H1 (cell line): ENCODE measurements at regions not wholly inside any gene's neighbourhood (a gene's known extent, or its start where the extent isn't known, plus 50 kb on each side); places are given as distances from the start of the nearest gene placed in this dataset.

Experiments
- CTCF ChIA-PET: fragments of 300-600 bp; sonication (Branson Sonifier 250); formaldehyde crosslinking; loops from one replicate; lab custom pipeline; 2021; ENCODE audit not compliant: partially characterized antibody; lab: Charles Lee
- POLR2A ChIA-PET: fragments of 300-600 bp; sonication (Branson Sonifier 250); formaldehyde crosslinking; loops from one replicate; lab custom pipeline; 2021; ENCODE audit warnings: inconsistent platforms; ENCODE audit not compliant: partially characterized antibody; lab: Charles Lee
- DNase-seq, 2 experiments: peaks; one replicate each; pipeline versions ENCODE4 v3.0.0 to v3.0.0-alpha.2; 2010 to 2022; ENCODE audit warnings: low spot score in 2 of 2, low read depth in 1 of 2, mixed read lengths in 1 of 2
- FAIRE-seq: peaks from 2 replicates; lab custom pipeline; 2011; peaks lifted over from hg19 to GRCh38; lab: Jason Lieb, UNC
- H2AFZ ChIP-seq: 2 replicates; pipeline ENCODE4 v1.8.1; 2012; ENCODE audit warnings: low read length, inconsistent platforms
- H2AK5ac ChIP-seq: 2 replicates; pipeline ENCODE4 v1.6.1; 2013; ENCODE audit warnings: low read depth, low read length
- H2BK120ac ChIP-seq: replicated peaks from 2 replicates; pipeline ENCODE3; 2013; ENCODE audit warnings: low read depth, low read length, inconsistent platforms
- H2BK12ac ChIP-seq: 2 replicates; pipeline ENCODE4 v1.6.1; 2013; ENCODE audit warnings: low read depth, low read length
- H2BK15ac ChIP-seq: 2 replicates; pipeline ENCODE4 v1.6.1; 2013; ENCODE audit warnings: low read length
- H2BK20ac ChIP-seq: 2 replicates; pipeline ENCODE4 v1.6.1; 2013; ENCODE audit warnings: low read length
- H2BK5ac ChIP-seq: 2 replicates; pipeline ENCODE4 v1.6.1; 2013; ENCODE audit warnings: low read depth, low read length
- H3K14ac ChIP-seq: 2 replicates; pipeline ENCODE4 v1.6.1; 2013; ENCODE audit warnings: inconsistent platforms; ENCODE audit not compliant: insufficient read length
- H3K18ac ChIP-seq: 2 replicates; pipeline ENCODE4 v1.6.1; 2013; ENCODE audit warnings: low read length; ENCODE audit errors: extremely low read depth
- H3K23ac ChIP-seq: 2 replicates; pipeline ENCODE4 v1.6.1; 2013; ENCODE audit warnings: inconsistent platforms; ENCODE audit not compliant: insufficient read length
- H3K23me2 ChIP-seq: 2 replicates; pipeline ENCODE4 v1.6.1; 2013; ENCODE audit warnings: low read depth, low read length
- H3K27ac ChIP-seq: 2 replicates; pipeline ENCODE4 v1.6.1; 2011; ENCODE audit warnings: low read depth, low read length, inconsistent platforms
- H3K27me3 ChIP-seq, 4 experiments: replicated peaks in 1 of 4; 1 replicate in 1 of 4; 2 replicates in 3 of 4; pipeline versions ENCODE4 v1.6.1 to v1.8.1; 2011 to 2013; ENCODE audit warnings: low read length in 3 of 4, mild to moderate bottlenecking in 3 of 4, inconsistent platforms in 2 of 4, mixed read lengths in 2 of 4, moderate library complexity in 1 of 4; ENCODE audit not compliant: control insufficient read depth in 3 of 4, insufficient read depth in 3 of 4; ENCODE audit errors: extremely low read depth in 1 of 4
- H3K36me3 ChIP-seq, 4 experiments: 2 replicates each; pipeline versions ENCODE4 v1.6.1 to v1.8.1; 2011 to 2013; ENCODE audit warnings: mild to moderate bottlenecking in 4 of 4, low read length in 3 of 4, moderate library complexity in 2 of 4, control low read depth in 1 of 4, inconsistent platforms in 1 of 4; ENCODE audit not compliant: insufficient read depth in 4 of 4, control insufficient read depth in 2 of 4
- H3K4ac ChIP-seq: replicated peaks from 2 replicates; pipeline ENCODE3; 2013; ENCODE audit warnings: low read length, low read depth, mixed read lengths, inconsistent platforms; ENCODE audit not compliant: insufficient read length
- H3K4me1 ChIP-seq, 4 experiments: replicated peaks in 1 of 4; 1 replicate in 1 of 4; 2 replicates in 3 of 4; pipeline versions ENCODE4 v1.6.1 to v1.8.1; 2011 to 2013; ENCODE audit warnings: low read length in 3 of 4, inconsistent platforms in 2 of 4, mixed read lengths in 1 of 4; ENCODE audit not compliant: insufficient read depth in 4 of 4, control insufficient read depth in 3 of 4
- H3K4me2 ChIP-seq, 2 experiments: 2 replicates each; pipeline versions ENCODE4 v1.6.1 to v1.8.1; 2011 to 2013; ENCODE audit warnings: low read depth in 2 of 2, low read length in 2 of 2, control low read depth in 1 of 2, inconsistent platforms in 1 of 2, mild to moderate bottlenecking in 1 of 2; ENCODE audit not compliant: insufficient read depth in 1 of 2
- H3K4me3 ChIP-seq, 4 experiments: fragments of 200-600, 300-600 bp in 1 of 4; sonication (generic), shearing (Covaris generic), sonication (Bioruptor Twin) in 1 of 4; 2 replicates each; pipeline versions ENCODE4 v1.5.1 to v1.8.1; 2011 to 2016; ENCODE audit warnings: low read length in 4 of 4, low read depth in 3 of 4, control low read depth in 2 of 4, inconsistent platforms in 2 of 4, mild to moderate bottlenecking in 2 of 4, mixed read lengths in 1 of 4, moderate library complexity in 1 of 4; ENCODE audit not compliant: insufficient read depth in 2 of 4; ENCODE audit errors: extremely low read depth in 1 of 4
- H3K56ac ChIP-seq: replicated peaks from 2 replicates; pipeline ENCODE3; 2013; ENCODE audit warnings: low read depth, mild to moderate bottlenecking, mixed read lengths, low read length, inconsistent platforms; ENCODE audit not compliant: insufficient read length
- H3K79me1 ChIP-seq: 2 replicates; pipeline ENCODE4 v1.6.1; 2013; ENCODE audit warnings: low read depth, low read length, control low read depth
- H3K79me2 ChIP-seq, 2 experiments: 2 replicates each; pipeline versions ENCODE4 v1.6.1 to v1.8.1; 2012 to 2013; ENCODE audit warnings: low read length in 2 of 2, mild to moderate bottlenecking in 2 of 2, inconsistent platforms in 1 of 2; ENCODE audit not compliant: insufficient read depth in 2 of 2, control insufficient read depth in 1 of 2
- H3K9ac ChIP-seq, 4 experiments: replicated peaks in 1 of 4; 1 replicate in 1 of 4; 2 replicates in 3 of 4; pipeline versions ENCODE4 v1.6.1 to v1.8.1; 2011 to 2013; ENCODE audit warnings: low read depth in 3 of 4, low read length in 3 of 4, control low read depth in 2 of 4, mild to moderate bottlenecking in 2 of 4, moderate library complexity in 2 of 4, inconsistent platforms in 1 of 4; ENCODE audit errors: extremely low read depth in 1 of 4
- H3K9me3 ChIP-seq, 2 experiments: 2 replicates each; pipeline versions ENCODE4 v1.6.1 to v1.8.1; 2012 to 2013; ENCODE audit warnings: mild to moderate bottlenecking in 2 of 2, moderate library complexity in 2 of 2, control low read depth in 1 of 2, inconsistent platforms in 1 of 2, low read depth in 1 of 2, low read length in 1 of 2, mixed read lengths in 1 of 2; ENCODE audit not compliant: insufficient read depth in 2 of 2
- H4K20me1 ChIP-seq, 2 experiments: replicated peaks in 1 of 2; 2 replicates each; pipeline versions ENCODE3 to v1.8.1; 2011 to 2013; ENCODE audit warnings: inconsistent platforms in 2 of 2, low read length in 2 of 2, mild to moderate bottlenecking in 1 of 2; ENCODE audit not compliant: insufficient read depth in 2 of 2, control insufficient read depth in 1 of 2
- H4K5ac ChIP-seq: 2 replicates; pipeline ENCODE4 v1.6.1; 2013; ENCODE audit warnings: low read length, low read depth, mixed read lengths, inconsistent platforms; ENCODE audit not compliant: insufficient read length
- H4K8ac ChIP-seq: 2 replicates; pipeline ENCODE4 v1.8.0; 2013; ENCODE audit warnings: mild to moderate bottlenecking, moderate library complexity, low read length, inconsistent platforms; ENCODE audit not compliant: insufficient read depth; ENCODE audit errors: extremely low read depth
- H4K91ac ChIP-seq: replicated peaks from 2 replicates; pipeline ENCODE3; 2013; ENCODE audit warnings: low read length, mixed read lengths, inconsistent platforms; ENCODE audit not compliant: insufficient read length
- ASH2L ChIP-seq: fragments of 200-600, 300-600 bp; sonication (generic); IDR thresholded peaks from one replicate; pipeline ENCODE4 v1.7.1; 2017; ENCODE audit warnings: low read length
- CBX5 ChIP-seq: fragments of 300-800, 300-1000 bp; sonication (generic); IDR thresholded peaks from 2 replicates; pipeline ENCODE4 v1.7.1; 2016; ENCODE audit warnings: antibody characterized with exemption, low read length, low read depth
- CBX8 ChIP-seq: fragments of 300-800, 300-1000 bp; sonication (generic); IDR thresholded peaks from 2 replicates; pipeline ENCODE4 v1.7.1; 2016; ENCODE audit warnings: low read depth, low read length, borderline replicate concordance
- WGBS, 2 experiments: shearing (Covaris generic) in 1 of 2; methylation state at CpG; one replicate each; pipeline versions ENCODE4 v1.1.6 to v1.1.7; 2013 to 2015; ENCODE audit warnings: low lambda C conversion rate in 2 of 2, mixed read lengths in 2 of 2, inconsistent platforms in 1 of 2, low coverage in 1 of 2, missing lambda C conversion rate in 1 of 2; ENCODE audit not compliant: insufficient replicate concordance in 2 of 2, insufficient coverage in 1 of 2, insufficient read length in 1 of 2; ENCODE audit errors: extremely low coverage in 1 of 2, missing lambda C conversion rate in 1 of 2; 5-methylcytosine and 5-hydroxymethylcytosine counted together

DNA sequence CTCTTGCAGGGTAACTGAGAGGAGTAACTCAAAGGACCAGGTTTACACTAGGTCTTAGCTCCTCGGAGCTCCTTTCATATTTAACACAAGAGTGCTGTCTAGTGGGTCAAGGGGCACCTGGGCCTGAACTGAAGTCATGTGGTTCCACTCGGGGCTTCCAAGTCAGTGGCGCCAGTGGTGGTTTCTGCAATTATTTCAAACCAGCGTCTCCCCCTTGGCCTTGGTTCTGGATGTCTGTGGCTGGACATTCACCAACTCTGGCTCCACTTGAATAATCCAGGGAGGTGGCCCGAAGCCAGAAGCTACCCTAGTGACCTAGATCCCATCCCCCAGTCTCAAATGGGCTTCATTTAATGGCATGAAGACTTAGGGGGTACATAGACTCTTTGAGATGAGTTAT lies 144.3 kb upstream of the ADAMTS9 start:
- Histone ChIP-seq H3K27me3 (no peaks in the 10 kb centered on the region), H3K9ac (no peak overlapping the region), H3K9me3 (no peaks in the 10 kb centered on the region), H4K91ac (no peak overlapping the region), H2AFZ (no peak overlapping the region), H2BK20ac (no peak overlapping the region), H3K36me3 (no peaks in the 10 kb centered on the region), H2AK5ac (no peak overlapping the region), H2BK12ac (no peak overlapping the region), H3K4me2 (no peak overlapping the region), H3K14ac (no peak overlapping the region), H4K5ac (no peak overlapping the region), H2BK5ac (no peak overlapping the region), H2BK15ac (no peak overlapping the region), H3K79me1 (no peaks in the 10 kb centered on the region), H3K18ac (no peak overlapping the region), H3K23ac (no peak overlapping the region), H3K23me2 (no peaks in the 10 kb centered on the region), H3K27ac (no peak overlapping the region), H3K79me2 (no peaks in the 10 kb centered on the region), H4K20me1 (no peaks in the 10 kb centered on the region), H3K4me3 (no peak overlapping the region), H3K56ac (no peak overlapping the region), H2BK120ac (no peak overlapping the region), H3K4ac (no peak overlapping the region), H3K4me1 (peaks cover 0 to under 1% (median 0%) of the 10 kb centered on the region in 4 experiments; a peak in 2 of 7 replicates), H4K8ac (no peak overlapping the region)
- DNase-seq = no peak
- WGBS, 2 experiments = 83% methylated on average over 5 of the region's 5 CpGs; no CpG with 5 or more reads in 1 of the 2 experiments
- CTCF ChIA-PET = interaction anchor here (1.3 to 1.8 kb wide), 3 partner anchors 12 to 301 kb away, joined by 3 to 6 read pairs (median 4); no protein-coding TSS in a partner anchor
- POLR2A ChIA-PET = no interaction called here
- TF ChIP-seq CBX5 (no peak), CBX8 (no peak), ASH2L (no peak)
- FAIRE-seq = no peak
